Loucy (cell line): ENCODE measurements at regions not wholly inside any gene's neighbourhood (a gene's known extent, or its start where the extent isn't known, plus 50 kb on each side); places are given as distances from the start of the nearest gene placed in this dataset.

ENCODE experiments used
- H2AFZ ChIP-seq: fragments of 200-600 bp; sonication (generic); 2 replicates; pipeline ENCODE4 v1.6.0; 2016; ENCODE audit warnings: antibody characterized with exemption, mild to moderate bottlenecking, low read length, moderate library complexity
- H3F3A ChIP-seq: fragments of 200-600 bp; 2 replicates; pipeline ENCODE4 v1.6.0; 2016; ENCODE audit warnings: antibody characterized with exemption, low read depth, mild to moderate bottlenecking
- H3K27me3 ChIP-seq: fragments of 200-600 bp; sonication (generic); 2 replicates; pipeline ENCODE4 v1.6.1; 2014; ENCODE audit warnings: low read length, mild to moderate bottlenecking; ENCODE audit not compliant: insufficient read depth, poor library complexity, severe bottlenecking
- H3K36me3 ChIP-seq: fragments of 200-600 bp; sonication (generic); 2 replicates; pipeline ENCODE4 v1.6.1; 2016; ENCODE audit warnings: low read length; ENCODE audit not compliant: insufficient read depth
- H3K4me1 ChIP-seq: fragments of 200-600 bp; sonication (generic); 2 replicates; pipeline ENCODE4 v1.5.1; 2014; ENCODE audit warnings: low read length, mild to moderate bottlenecking; ENCODE audit not compliant: insufficient read depth, poor library complexity, severe bottlenecking
- H3K4me2 ChIP-seq: fragments of 200-600 bp; sonication (generic); 2 replicates; pipeline ENCODE4 v1.6.0; 2014; ENCODE audit warnings: antibody characterized with exemption, low read length, low read depth, mild to moderate bottlenecking; ENCODE audit not compliant: poor library complexity, severe bottlenecking
- H3K4me3 ChIP-seq: fragments of 200-600 bp; sonication (generic); 2 replicates; pipeline ENCODE4 v1.5.1; 2014; ENCODE audit warnings: low read length, mild to moderate bottlenecking, mixed read lengths; ENCODE audit not compliant: poor library complexity, severe bottlenecking
- H3K79me2 ChIP-seq: fragments of 200-600 bp; sonication (generic); 2 replicates; pipeline ENCODE4 v1.6.1; 2014; ENCODE audit warnings: low read length; ENCODE audit not compliant: insufficient read depth
- H3K9ac ChIP-seq: fragments of 200-600 bp; sonication (generic); 2 replicates; pipeline ENCODE4 v1.6.0; 2014; ENCODE audit warnings: mild to moderate bottlenecking, low read depth, low read length, moderate library complexity; ENCODE audit not compliant: poor library complexity, severe bottlenecking
- H3K9me2 ChIP-seq: fragments of 200-600 bp; sonication (generic); replicated peaks from 2 replicates; pipeline ENCODE4 v1.6.1; 2016; ENCODE audit warnings: low read depth, low read length, mixed read lengths
- H3K9me3 ChIP-seq: fragments of 200-600 bp; sonication (generic); 2 replicates; pipeline ENCODE4 v1.6.1; 2014; ENCODE audit warnings: mild to moderate bottlenecking, antibody characterized with exemption, low read length, low read depth; ENCODE audit not compliant: insufficient read depth
- H4K20me1 ChIP-seq: fragments of 200-600 bp; sonication (generic); 2 replicates; pipeline ENCODE4 v1.6.0; 2014; ENCODE audit warnings: antibody characterized with exemption, low read length, mild to moderate bottlenecking; ENCODE audit not compliant: insufficient read depth, poor library complexity, severe bottlenecking
- CTCF ChIP-seq: fragments of 200-600 bp; sonication (generic); conservative IDR thresholded peaks from 2 replicates; pipeline ENCODE4 v1.5.1; 2014; ENCODE audit warnings: mild to moderate bottlenecking, antibody characterized with exemption, low read length
- EZH2phosphoT487 ChIP-seq: fragments of 200-600 bp; IDR thresholded peaks from 2 replicates; pipeline ENCODE4 v1.6.1; 2018; ENCODE audit warnings: antibody characterized with exemption, mild to moderate bottlenecking, moderate library complexity, borderline replicate concordance

- Histone ChIP-seq H2AFZ (no peak overlapping the region), H3K9me2 (no peaks in the 10 kb centered on the region), H3K4me2 (no peak overlapping the region), H3F3A (no peaks in the 10 kb centered on the region), H3K36me3 (no peaks in the 10 kb centered on the region), H3K4me1 (no peaks in the 10 kb centered on the region), H4K20me1 (no peaks in the 10 kb centered on the region), H3K9ac (no peak overlapping the region), H3K79me2 (no peaks in the 10 kb centered on the region), H3K9me3 (no peaks in the 10 kb centered on the region), H3K27me3 (no peaks in the 10 kb centered on the region), H3K4me3 (no peak overlapping the region)
- no peak for TF ChIP-seq CTCF
- TF ChIP-seq EZH2phosphoT487, result no peak
Observed at GRCh38 chr1:79325126-79325525, 318.6 kb upstream of the ADGRL4 start.

- no peak overlapping the region for H3K4me2 ChIP-seq
- no peaks in the 10 kb centered on the region for H3K36me3 ChIP-seq
- no peak overlapping the region for H2AFZ ChIP-seq
- TF ChIP-seq CTCF, result no peak
- no peak for TF ChIP-seq EZH2phosphoT487
- H3K9me2 ChIP-seq, result no peaks in the 10 kb centered on the region
- no peaks in the 10 kb centered on the region for H3K79me2 ChIP-seq
- H3K9ac ChIP-seq, result no peak overlapping the region
- H3K4me1 ChIP-seq, result no peaks in the 10 kb centered on the region
- no peaks in the 10 kb centered on the region for H3K9me3 ChIP-seq
- no peaks in the 10 kb centered on the region for H3F3A ChIP-seq
- H4K20me1 ChIP-seq, result no peaks in the 10 kb centered on the region
- no peaks in the 10 kb centered on the region for H3K27me3 ChIP-seq
- H3K4me3 ChIP-seq, result no peak overlapping the region
Observed at GRCh38 chr1:79323239-79324025, 316.9 kb upstream of the ADGRL4 start.

GRCh38 chr1:79322511-79323027 lies 316.0 kb upstream of the ADGRL4 start:
- H3K9ac ChIP-seq, result no peak overlapping the region
- TF ChIP-seq CTCF, result no peak
- TF ChIP-seq EZH2phosphoT487, result no peak
- no peak overlapping the region for H3K4me3 ChIP-seq
- no peaks in the 10 kb centered on the region for H3F3A ChIP-seq
- H3K27me3 ChIP-seq, result no peaks in the 10 kb centered on the region
- no peak overlapping the region for H3K4me2 ChIP-seq
- no peaks in the 10 kb centered on the region for H3K9me3 ChIP-seq
- no peaks in the 10 kb centered on the region for H4K20me1 ChIP-seq
- no peaks in the 10 kb centered on the region for H3K9me2 ChIP-seq
- no peaks in the 10 kb centered on the region for H3K4me1 ChIP-seq
- H3K79me2 ChIP-seq, result no peaks in the 10 kb centered on the region
- no peak overlapping the region for H2AFZ ChIP-seq
- no peaks in the 10 kb centered on the region for H3K36me3 ChIP-seq
